ENCODE measurements at regions not wholly inside any gene's neighbourhood (a gene's known extent, or its start where the extent isn't known, plus 50 kb on each side); places are given as distances from the start of the nearest gene placed in this dataset.

GRCh38 chr2:195001924-195002323 is 655.1 kb upstream of the SLC39A10 start:
- H2AFZ ChIP-seq (ENCODE audit: control insufficient read depth, low read depth, low read length), result no peak overlapping the region
- no peaks in the 10 kb centered on the region for H3K36me3 ChIP-seq (ENCODE audit: control insufficient read depth in 2 of 2, insufficient read depth in 2 of 2, low read length in 1 of 2)
- H3K9me3 ChIP-seq (replicated peaks; ENCODE audit: control insufficient read depth, insufficient read depth, low read length), result no peaks in the 10 kb centered on the region
- no peak overlapping the region for H3K27ac ChIP-seq (ENCODE audit: control insufficient read depth, insufficient read depth)
- ChIA-PET RAD21 (ENCODE audit: unreplicated experiment) (no interaction called here), SMC1A (ENCODE audit: uncharacterized antibody, unreplicated experiment) (no interaction called here), POLR2A (no interaction called here), CTCF (no interaction called here)
- H3K9ac ChIP-seq (ENCODE audit: control insufficient read depth, insufficient read depth, low read length), result no peak overlapping the region
- in situ Hi-C loops (cut with MboI), result no loop called here
- no peaks in the 10 kb centered on the region for H3K27me3 ChIP-seq (replicated peaks in 1 of 2; ENCODE audit: control insufficient read depth in 2 of 2, insufficient read depth in 2 of 2, low read length in 1 of 2)
- 60% methylated on average over 3 of the region's 3 CpGs for WGBS (ENCODE audit: insufficient coverage, insufficient replicate concordance, low lambda C conversion rate, missing lambda C conversion rate)
- H4K20me1 ChIP-seq (ENCODE audit: control insufficient read depth, insufficient read depth), result no peaks in the 10 kb centered on the region
- H3K4me3 ChIP-seq, result no peak overlapping the region
- H3K79me2 ChIP-seq (ENCODE audit: control insufficient read depth, insufficient read depth, low read length), result no peaks in the 10 kb centered on the region
- no peak for ATAC-seq
- H3K4me2 ChIP-seq (ENCODE audit: control insufficient read depth, insufficient read depth), result no peak overlapping the region
- FAIRE-seq, result no peak
- no peak for DNase-seq (ENCODE audit: low read depth, low spot score)
- intact Hi-C loops (cut with micrococcal nuclease; ENCODE audit: unreplicated experiment), result no loop called here
- no peaks in the 10 kb centered on the region for H3K4me1 ChIP-seq (ENCODE audit: control insufficient read depth, insufficient read depth, low read length)
- no TSS peak for BruUV-seq (replicated peaks)
- no peak for TF ChIP-seq RAD21 (IDR thresholded peaks at IDR 0.05; ENCODE audit: insufficient read depth, low read depth, low read length)
- TF ChIP-seq, protein P1, sequence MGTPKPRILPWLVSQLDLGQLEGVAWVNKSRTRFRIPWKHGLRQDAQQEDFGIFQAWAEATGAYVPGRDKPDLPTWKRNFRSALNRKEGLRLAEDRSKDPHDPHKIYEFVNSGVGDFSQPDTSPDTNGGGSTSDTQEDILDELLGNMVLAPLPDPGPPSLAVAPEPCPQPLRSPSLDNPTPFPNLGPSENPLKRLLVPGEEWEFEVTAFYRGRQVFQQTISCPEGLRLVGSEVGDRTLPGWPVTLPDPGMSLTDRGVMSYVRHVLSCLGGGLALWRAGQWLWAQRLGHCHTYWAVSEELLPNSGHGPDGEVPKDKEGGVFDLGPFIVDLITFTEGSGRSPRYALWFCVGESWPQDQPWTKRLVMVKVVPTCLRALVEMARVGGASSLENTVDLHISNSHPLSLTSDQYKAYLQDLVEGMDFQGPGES (IDR thresholded peaks at IDR 0.05), result no peak
- no peak for TF ChIP-seq REST (IDR thresholded peaks at IDR 0.05; ENCODE audit: low read depth, low read length)
- TF ChIP-seq, protein P2, sequence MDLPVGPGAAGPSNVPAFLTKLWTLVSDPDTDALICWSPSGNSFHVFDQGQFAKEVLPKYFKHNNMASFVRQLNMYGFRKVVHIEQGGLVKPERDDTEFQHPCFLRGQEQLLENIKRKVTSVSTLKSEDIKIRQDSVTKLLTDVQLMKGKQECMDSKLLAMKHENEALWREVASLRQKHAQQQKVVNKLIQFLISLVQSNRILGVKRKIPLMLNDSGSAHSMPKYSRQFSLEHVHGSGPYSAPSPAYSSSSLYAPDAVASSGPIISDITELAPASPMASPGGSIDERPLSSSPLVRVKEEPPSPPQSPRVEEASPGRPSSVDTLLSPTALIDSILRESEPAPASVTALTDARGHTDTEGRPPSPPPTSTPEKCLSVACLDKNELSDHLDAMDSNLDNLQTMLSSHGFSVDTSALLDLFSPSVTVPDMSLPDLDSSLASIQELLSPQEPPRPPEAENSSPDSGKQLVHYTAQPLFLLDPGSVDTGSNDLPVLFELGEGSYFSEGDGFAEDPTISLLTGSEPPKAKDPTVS (IDR thresholded peaks at IDR 0.05; ENCODE audit: low read depth, low read length), result no peak
- TF ChIP-seq ESRRA (IDR thresholded peaks at IDR 0.05; ENCODE audit: low read length), result no peak
- TF ChIP-seq BCL3 (IDR thresholded peaks at IDR 0.05; ENCODE audit: borderline replicate concordance, insufficient read depth, low read depth, low read length, poor library complexity, severe bottlenecking), result no peak
- no peak for TF ChIP-seq STAT1 (conservative IDR thresholded peaks at IDR 0.05)
- TF ChIP-seq, protein P3, sequence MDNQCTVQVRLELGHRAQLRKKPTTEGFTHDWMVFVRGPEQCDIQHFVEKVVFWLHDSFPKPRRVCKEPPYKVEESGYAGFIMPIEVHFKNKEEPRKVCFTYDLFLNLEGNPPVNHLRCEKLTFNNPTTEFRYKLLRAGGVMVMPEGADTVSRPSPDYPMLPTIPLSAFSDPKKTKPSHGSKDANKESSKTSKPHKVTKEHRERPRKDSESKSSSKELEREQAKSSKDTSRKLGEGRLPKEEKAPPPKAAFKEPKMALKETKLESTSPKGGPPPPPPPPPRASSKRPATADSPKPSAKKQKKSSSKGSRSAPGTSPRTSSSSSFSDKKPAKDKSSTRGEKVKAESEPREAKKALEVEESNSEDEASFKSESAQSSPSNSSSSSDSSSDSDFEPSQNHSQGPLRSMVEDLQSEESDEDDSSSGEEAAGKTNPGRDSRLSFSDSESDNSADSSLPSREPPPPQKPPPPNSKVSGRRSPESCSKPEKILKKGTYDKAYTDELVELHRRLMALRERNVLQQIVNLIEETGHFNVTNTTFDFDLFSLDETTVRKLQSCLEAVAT (IDR thresholded peaks at IDR 0.05), result no peak
- no peak for TF ChIP-seq EP300 (IDR thresholded peaks at IDR 0.05; ENCODE audit: borderline replicate concordance in 1 of 2, control insufficient read depth in 1 of 2, low read depth in 2 of 2, low read length in 2 of 2)
- TF ChIP-seq, protein P4, sequence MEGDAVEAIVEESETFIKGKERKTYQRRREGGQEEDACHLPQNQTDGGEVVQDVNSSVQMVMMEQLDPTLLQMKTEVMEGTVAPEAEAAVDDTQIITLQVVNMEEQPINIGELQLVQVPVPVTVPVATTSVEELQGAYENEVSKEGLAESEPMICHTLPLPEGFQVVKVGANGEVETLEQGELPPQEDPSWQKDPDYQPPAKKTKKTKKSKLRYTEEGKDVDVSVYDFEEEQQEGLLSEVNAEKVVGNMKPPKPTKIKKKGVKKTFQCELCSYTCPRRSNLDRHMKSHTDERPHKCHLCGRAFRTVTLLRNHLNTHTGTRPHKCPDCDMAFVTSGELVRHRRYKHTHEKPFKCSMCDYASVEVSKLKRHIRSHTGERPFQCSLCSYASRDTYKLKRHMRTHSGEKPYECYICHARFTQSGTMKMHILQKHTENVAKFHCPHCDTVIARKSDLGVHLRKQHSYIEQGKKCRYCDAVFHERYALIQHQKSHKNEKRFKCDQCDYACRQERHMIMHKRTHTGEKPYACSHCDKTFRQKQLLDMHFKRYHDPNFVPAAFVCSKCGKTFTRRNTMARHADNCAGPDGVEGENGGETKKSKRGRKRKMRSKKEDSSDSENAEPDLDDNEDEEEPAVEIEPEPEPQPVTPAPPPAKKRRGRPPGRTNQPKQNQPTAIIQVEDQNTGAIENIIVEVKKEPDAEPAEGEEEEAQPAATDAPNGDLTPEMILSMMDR (IDR thresholded peaks at IDR 0.05 in 2 of 3, conservative IDR thresholded peaks at IDR 0.05 in 1 of 3; ENCODE audit: control insufficient read depth in 2 of 3, extremely low read depth in 1 of 3, insufficient read depth in 1 of 3, low read depth in 3 of 3, low read length in 3 of 3), result no peak
- TF ChIP-seq YBX1 (IDR thresholded peaks at IDR 0.05), result no peak
- no peak for TF ChIP-seq RCOR1 (conservative IDR thresholded peaks at IDR 0.05; ENCODE audit: low read depth, low read length)
- TF ChIP-seq SIN3A (IDR thresholded peaks at IDR 0.05; ENCODE audit: low read depth, low read length), result no peak

Measured in GM12878 (cell line).